HG02610 (cell line): ENCODE measurements at regions not wholly inside any gene's neighbourhood (a gene's known extent, or its start where the extent isn't known, plus 50 kb on each side); places are given as distances from the start of the nearest gene placed in this dataset.

Source experiments
- ATAC-seq: cut with Tn5 transposase; IDR thresholded peaks from one replicate; pipeline ENCODE4 v1.9.1; 2021; ENCODE audit warnings: mild to moderate bottlenecking, moderate library complexity; ENCODE audit not compliant: unreplicated experiment

DNA sequence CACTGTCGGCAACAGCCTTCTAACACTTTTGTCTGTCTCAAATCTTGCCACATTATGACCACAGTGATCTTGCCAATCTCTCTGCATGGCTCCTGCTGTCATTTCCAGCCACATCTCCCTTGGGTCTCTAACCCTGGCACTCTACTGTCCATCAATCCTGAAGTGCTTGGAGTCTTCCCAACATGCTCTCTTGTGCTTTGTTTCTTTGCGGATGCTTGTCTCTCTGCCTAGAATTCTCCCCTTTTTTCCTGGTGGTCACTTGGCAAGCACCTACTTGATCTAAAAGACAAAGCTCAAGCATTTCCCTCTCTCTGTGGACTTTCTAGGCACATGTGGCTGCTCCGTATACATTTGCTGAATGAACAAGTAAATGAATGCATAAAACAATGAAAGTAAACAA, 290.7 kb upstream of the MAP3K7 start:
- ATAC-seq: no peak

GRCh38 chr6:90874931-90875330, 288.1 kb upstream of the MAP3K7 start:
- no peak for ATAC-seq

- ATAC-seq: no peak
Measured at GRCh38 chr6:90872981-90873380, 286.1 kb upstream of the MAP3K7 start.

DNA sequence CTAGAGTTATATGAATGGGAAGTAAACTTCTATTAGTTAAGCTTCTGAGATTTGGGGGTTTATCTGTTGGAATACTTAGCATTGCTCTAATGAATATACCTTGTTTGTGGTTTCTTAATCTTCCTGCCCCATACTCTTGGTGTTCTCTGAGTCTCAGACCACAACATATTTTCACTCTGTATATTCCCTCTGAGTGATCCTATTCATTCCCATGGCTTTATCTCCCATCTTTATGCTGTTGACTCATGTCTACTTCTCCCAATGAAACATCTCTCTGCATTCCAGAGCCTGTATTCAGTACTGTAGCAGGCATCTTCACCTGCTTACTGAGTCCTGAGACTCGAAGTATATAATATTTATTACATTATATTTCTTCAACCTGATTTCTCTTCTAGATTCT, 283.7 kb upstream of the MAP3K7 start:
- ATAC-seq: no peak

DNA sequence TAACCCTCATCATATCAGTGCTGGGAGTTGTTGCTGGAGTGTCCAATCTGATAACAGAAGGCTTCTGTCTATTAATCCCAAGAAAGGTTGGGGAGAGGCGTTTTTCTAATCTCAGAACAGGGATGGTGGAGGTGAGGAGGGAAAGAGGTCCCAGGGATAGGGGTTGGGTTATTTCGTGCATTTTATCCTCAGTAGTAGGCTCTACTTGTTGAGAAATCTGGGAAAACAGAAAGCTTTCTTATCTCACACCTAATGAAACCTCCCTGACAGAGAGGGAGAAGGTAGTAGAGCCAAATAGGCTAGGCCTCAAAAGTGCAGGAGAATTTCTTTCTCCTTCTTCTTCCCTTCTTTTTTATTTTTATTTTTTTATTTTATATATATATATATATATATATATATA, 281.8 kb upstream of the MAP3K7 start:
- no peak for ATAC-seq

GRCh38 chr6:90868256-90868655, 281.4 kb upstream of the MAP3K7 start:
- no peak for ATAC-seq

GRCh38 chr6:90865513-90865912, 278.6 kb upstream of the MAP3K7 start:
- ATAC-seq: no peak

DNA sequence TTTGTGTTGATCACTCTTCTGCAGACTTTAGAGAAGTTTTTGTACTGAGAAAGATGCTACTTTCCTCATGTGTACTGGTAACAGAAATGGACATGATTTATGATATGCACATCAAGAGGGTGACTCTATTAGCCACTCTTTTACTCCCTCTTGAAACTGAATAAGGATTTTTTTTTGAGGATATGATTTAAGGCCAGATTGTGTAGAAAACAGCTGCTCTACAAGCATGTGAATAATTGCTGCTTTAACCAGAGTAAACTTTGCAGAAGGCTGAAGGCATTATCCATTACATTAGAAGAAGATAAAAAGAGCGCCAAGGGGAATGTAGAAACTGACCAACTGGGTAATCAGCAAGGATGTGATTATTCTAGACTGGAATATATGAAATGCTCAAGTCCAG, 276.2 kb upstream of the MAP3K7 start:
- no peak for ATAC-seq

DNA sequence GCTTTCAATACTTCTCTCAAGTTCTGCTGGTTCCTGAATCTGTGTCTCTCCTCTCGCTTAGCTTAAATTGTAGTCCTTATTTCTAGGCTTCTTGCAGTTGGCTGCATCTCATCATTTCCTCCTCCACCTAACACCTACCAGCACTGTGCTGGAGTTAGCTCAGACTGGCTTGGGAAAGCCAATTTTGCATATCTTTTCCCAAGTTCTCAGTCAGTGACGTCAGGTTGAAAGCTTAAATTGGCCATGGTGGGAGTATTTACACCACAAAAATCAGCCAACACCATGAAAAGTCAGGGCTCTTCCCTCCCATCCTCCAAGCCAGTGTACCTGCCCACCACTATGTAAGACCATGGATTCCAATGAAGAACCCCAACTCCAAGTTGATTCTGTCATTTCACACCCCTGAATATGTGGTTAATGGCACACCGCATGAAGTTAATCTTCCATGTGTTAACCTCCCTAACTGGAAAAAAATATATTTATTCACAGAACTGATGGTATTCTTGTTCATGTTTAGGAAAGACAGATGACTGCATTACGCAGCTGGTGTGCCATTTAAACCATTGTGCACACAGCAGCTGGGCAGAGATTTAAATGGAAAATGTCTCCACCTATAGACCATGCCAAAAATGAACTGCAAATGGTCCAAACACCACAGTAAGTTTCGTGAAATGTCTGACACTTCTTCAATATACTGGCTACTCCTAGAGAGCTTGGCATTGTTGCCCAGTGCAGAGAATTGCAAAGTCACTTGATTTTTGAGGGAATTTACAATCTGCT, 274.1 kb upstream of the MAP3K7 start:
- ATAC-seq: no peak

- no peak for ATAC-seq
Measured at GRCh38 chr6:90859612-90860011, 272.7 kb upstream of the MAP3K7 start.

GRCh38 chr6:90859056-90859455, 272.2 kb upstream of the MAP3K7 start:
- no peak for ATAC-seq

DNA sequence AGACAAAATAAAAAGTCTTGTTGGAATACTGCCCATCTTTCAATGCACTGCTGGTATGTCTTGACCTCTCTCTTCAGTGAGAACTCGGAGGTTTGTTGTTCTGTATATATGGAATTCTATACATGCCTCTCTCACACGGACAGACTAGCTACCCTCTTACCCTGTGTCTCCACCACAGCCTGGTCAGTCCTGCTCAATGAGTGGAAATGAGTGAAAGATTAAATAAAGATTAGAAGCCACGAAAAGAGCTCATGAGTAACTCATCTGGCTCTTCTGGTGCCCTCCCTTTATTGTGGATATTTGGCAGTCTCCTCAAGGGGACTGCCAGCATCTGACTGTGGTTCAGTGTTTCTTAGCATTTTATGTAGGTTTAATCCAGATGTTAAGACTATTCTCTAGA, 262.8 kb upstream of the MAP3K7 start:
- ATAC-seq: no peak

GRCh38 chr6:90846824-90847223, 260.0 kb upstream of the MAP3K7 start:
- no peak for ATAC-seq

- no peak for ATAC-seq
Measured at GRCh38 chr6:90835596-90836212, 248.8 kb upstream of the MAP3K7 start.

GRCh38 chr6:90829311-90829710, 242.4 kb upstream of the MAP3K7 start:
- no peak for ATAC-seq

DNA sequence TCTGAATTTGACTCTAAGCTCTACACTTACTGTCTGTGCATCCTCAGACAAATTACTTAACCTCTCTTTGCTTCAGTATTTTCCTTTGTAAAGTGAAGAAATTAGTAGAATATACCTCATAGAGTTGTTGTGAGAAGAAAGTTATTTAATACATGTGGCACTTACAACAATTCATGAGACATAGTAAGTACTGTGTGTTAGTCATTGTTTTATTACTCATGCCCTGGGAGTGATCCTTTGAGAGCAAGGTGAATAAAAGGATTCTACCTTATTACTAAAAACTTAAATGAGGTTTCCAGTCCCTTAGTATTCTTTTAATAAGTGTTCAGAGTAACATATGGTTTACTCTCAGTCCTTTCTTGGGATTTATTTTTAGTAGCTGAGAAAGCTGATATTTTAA, 233.6 kb upstream of the MAP3K7 start:
- ATAC-seq: no peak

DNA sequence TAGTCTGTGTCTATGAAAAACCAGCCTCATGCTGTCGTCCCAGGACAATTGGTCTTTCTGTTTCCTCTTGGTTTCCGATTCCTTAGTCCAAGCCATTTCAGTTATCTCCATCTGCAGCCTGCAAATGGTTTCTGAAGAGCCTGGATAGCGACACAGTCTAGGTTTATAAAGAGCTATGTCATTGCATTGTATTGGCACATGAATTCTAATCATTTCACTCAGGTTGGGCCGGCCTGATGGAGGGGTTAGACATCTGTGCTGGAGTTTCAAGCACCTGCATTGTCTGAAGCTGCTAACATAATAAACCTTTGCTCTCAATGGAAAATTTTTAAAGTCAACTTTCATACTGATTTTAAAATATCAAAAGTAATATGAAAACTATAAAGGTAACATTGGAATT, 232.6 kb upstream of the MAP3K7 start:
- ATAC-seq: no peak

DNA sequence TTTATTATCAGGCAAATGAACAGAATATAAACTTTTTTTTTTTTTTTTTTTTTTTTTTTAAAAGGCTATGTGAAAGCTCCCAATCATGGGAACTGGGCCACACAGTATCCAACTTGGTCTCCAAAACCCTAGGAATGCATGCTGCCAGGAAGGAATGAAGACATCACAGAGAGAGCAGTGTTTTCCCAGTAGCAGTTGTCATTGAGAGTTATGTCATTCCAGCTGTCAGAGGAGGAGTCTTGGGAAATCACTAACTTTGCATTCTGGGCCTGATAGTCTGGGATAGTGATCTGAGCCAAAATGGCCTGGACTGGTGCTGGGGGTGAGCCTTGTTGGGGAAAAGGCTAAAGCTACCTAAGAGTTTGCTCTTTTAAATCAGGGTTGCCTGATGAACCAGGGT, 231.3 kb upstream of the MAP3K7 start:
- ATAC-seq: no peak

- no peak for ATAC-seq
Measured at GRCh38 chr6:90816764-90817163, 229.9 kb upstream of the MAP3K7 start.

- ATAC-seq: no peak
Measured at GRCh38 chr6:90811596-90812226, 224.8 kb upstream of the MAP3K7 start.

- ATAC-seq: no peak
Measured at GRCh38 chr6:90809035-90809434, 222.2 kb upstream of the MAP3K7 start.
